ENCODE measurements at regions not wholly inside any gene's neighbourhood (a gene's known extent, or its start where the extent isn't known, plus 50 kb on each side); places are given as distances from the start of the nearest gene placed in this dataset.

GRCh38 chr1:59180735-59181134, 116.2 kb upstream of the FGGY start:
- TF ChIP-seq CTCF (IDR thresholded peaks at IDR 0.05) (no peak), POLR2A (IDR thresholded peaks at IDR 0.05) (no peak)

Data from thyroid gland (tissue), 4 donors.